Psoas muscle (tissue), 7 donors: ENCODE measurements at regions not wholly inside any gene's neighbourhood (a gene's known extent, or its start where the extent isn't known, plus 50 kb on each side); places are given as distances from the start of the nearest gene placed in this dataset.

Source experiments
- ATAC-seq, 4 donors: fragments of 200-7000 bp; cut with Tn5 transposase; one replicate each; pipeline ENCODE4 v1.9.1; 2020; ENCODE audit warnings: moderate library complexity in 3 of 4, mild to moderate bottlenecking in 2 of 4
- DNase-seq, 2 donors: peaks; one replicate each; pipeline ENCODE4 v3.0.0-alpha.2; 2020
- H3K27ac ChIP-seq: fragments of 200-600 bp; one replicate; pipeline ENCODE4 v1.8.0; 2022
- H3K27me3 ChIP-seq, 3 donors: fragments of 200-600 bp in 1 of 3; one replicate each; pipeline versions ENCODE4 v1.6.1 to v1.8.0; 2013 to 2022; ENCODE audit warnings: low read length in 2 of 3, mild to moderate bottlenecking in 2 of 3, moderate library complexity in 1 of 3; ENCODE audit not compliant: insufficient read depth in 3 of 3
- H3K36me3 ChIP-seq, 2 donors: fragments of 200-600 bp in 1 of 2; one replicate each; pipeline versions ENCODE4 v1.6.1 to v1.8.0; 2013 to 2022; ENCODE audit warnings: low read depth in 1 of 2, mild to moderate bottlenecking in 1 of 2, moderate library complexity in 1 of 2; ENCODE audit not compliant: insufficient read depth in 1 of 2
- H3K4me1 ChIP-seq: fragments of 200-600 bp; one replicate; pipeline ENCODE4 v1.8.0; 2022
- H3K4me3 ChIP-seq: fragments of 200-600 bp; one replicate; pipeline ENCODE4 v1.8.0; 2022; ENCODE audit warnings: mild to moderate bottlenecking
- H3K9me3 ChIP-seq: fragments of 200-600 bp; one replicate; pipeline ENCODE4 v1.8.0; 2022
- CTCF ChIP-seq: fragments of 200-600 bp; IDR thresholded peaks from one replicate; pipeline ENCODE4 v1.8.0; 2022; ENCODE audit warnings: antibody characterized with exemption
- WGBS, 3 donors: extraction: QIAGEN DNeasy Blood & Tissue Kit; methylation state at CpG; one replicate each; pipeline versions ENCODE4 v1.1.6 to v1.1.7; 2013; 5-methylcytosine and 5-hydroxymethylcytosine counted together
- intact Hi-C, 2 donors: fragments of 100-400 bp; cut with DNase I; formaldehyde crosslinking; loops; one replicate each; pipeline versions ENCODE4 v1.11.0 to v1.14.2; 2022
- donor health status: healthy with polysubstance abuse.
- donor health status: DM: no; HTN: no; CAD: no; lungs with moderate emphysema.
- donor health status: Bipolar disorder and iron deficiency.
- donor health status: healthy.
- donor health status: DM: yes; HTN: yes; CAD: no.
- donor health status: DM: no; HTN: no; CAD: no.
- donor health status: DM: yes; HTN: yes; CAD: no.

GRCh38 chr4:53780736-53781400 lies 189.6 kb upstream of the LNX1 start:
- DNase-seq = no peak
- TF ChIP-seq CTCF = no peak
- intact Hi-C loops = no loop called here
- WGBS, 3 donors = 94 to 97% (median 96%) methylated on average over 4 of the region's 4 CpGs
- no peaks in the 10 kb centered on the region for H3K9me3 ChIP-seq
- no peak for ATAC-seq
- H3K36me3 ChIP-seq = no peaks in the 10 kb centered on the region
- H3K4me1 ChIP-seq = no peaks in the 10 kb centered on the region
- peaks cover 0 to 2% (median 0%) of the 10 kb centered on the region in 3 donors for H3K27me3 ChIP-seq
- no peak overlapping the region for H3K4me3 ChIP-seq
- no peak overlapping the region for H3K27ac ChIP-seq

GRCh38 chr4:53779025-53779424 lies 187.7 kb upstream of the LNX1 start:
- intact Hi-C loops = no loop called here
- Histone ChIP-seq H3K36me3 (no peaks in the 10 kb centered on the region), H3K9me3 (no peaks in the 10 kb centered on the region), H3K27me3 (peaks cover 0 to 2% (median 0%) of the 10 kb centered on the region in 3 donors), H3K4me3 (no peak overlapping the region), H3K4me1 (no peaks in the 10 kb centered on the region), H3K27ac (no peak overlapping the region)
- 81 to 85% (median 82%) methylated on average over 3 of the region's 3 CpGs for WGBS, 3 donors
- no peak for TF ChIP-seq CTCF
- DNase-seq = no peak
- no peak for ATAC-seq

- no peak for DNase-seq
- H3K9me3 ChIP-seq = no peaks in the 10 kb centered on the region
- H3K27ac ChIP-seq = no peak overlapping the region
- 47 to 56% (median 50%) methylated on average over 2 of the region's 2 CpGs for WGBS, 3 donors
- no peaks in the 10 kb centered on the region for H3K36me3 ChIP-seq
- no peak overlapping the region for H3K4me3 ChIP-seq
- intact Hi-C loops = no loop called here
- TF ChIP-seq CTCF = no peak
- no peaks in the 10 kb centered on the region for H3K4me1 ChIP-seq
- ATAC-seq = no peak
- peaks cover 0 to 2% (median 0%) of the 10 kb centered on the region in 3 donors for H3K27me3 ChIP-seq
Observed at GRCh38 chr4:53778155-53778554, 186.9 kb upstream of the LNX1 start.

- peaks cover 0 to 2% (median 0%) of the 10 kb centered on the region in 3 donors for H3K27me3 ChIP-seq
- H3K9me3 ChIP-seq = no peaks in the 10 kb centered on the region
- H3K4me3 ChIP-seq = no peak overlapping the region
- H3K4me1 ChIP-seq = no peaks in the 10 kb centered on the region
- TF ChIP-seq CTCF = no peak
- no peaks in the 10 kb centered on the region for H3K36me3 ChIP-seq
- WGBS, 3 donors = 64 to 66% (median 65%) methylated on average over 4 of the region's 4 CpGs
- H3K27ac ChIP-seq = no peak overlapping the region
- DNase-seq (no peak), ATAC-seq (peak in 1 of 4 donors; percentile 44)
- intact Hi-C loops = no loop called here
Observed at GRCh38 chr4:53777244-53777984, 186.1 kb upstream of the LNX1 start.
